ENCODE measurements at regions not wholly inside any gene's neighbourhood (a gene's known extent, or its start where the extent isn't known, plus 50 kb on each side); places are given as distances from the start of the nearest gene placed in this dataset.

GRCh38 chr21:28212061-28212460, 780.6 kb downstream of the LTN1 start:
- H3K9me3 Mint-ChIP-seq = no peaks in the 10 kb centered on the region
- no peaks in the 10 kb centered on the region for H3K27me3 Mint-ChIP-seq (ENCODE audit: low read depth)
- H3K27ac Mint-ChIP-seq = peak overlapping the region; percentile 12 to 90 (median 87)
- H3K4me3 Mint-ChIP-seq = no peak overlapping the region
- H3K4me1 Mint-ChIP-seq = peaks cover 39% of the 10 kb centered on the region
- H3K36me3 Mint-ChIP-seq (ENCODE audit: low read depth) = no peaks in the 10 kb centered on the region
- TF ChIP-seq CTCF (IDR thresholded peaks at IDR 0.05; ENCODE audit: unreplicated experiment in 3 of 3) = no peak

GRCh38 chr21:28207436-28208173, 785.1 kb downstream of the LTN1 start:
- H3K27ac Mint-ChIP-seq = peak overlapping the region; percentile 81 to 85 (median 85)
- peaks cover 24% of the 10 kb centered on the region for H3K4me1 Mint-ChIP-seq
- H3K36me3 Mint-ChIP-seq (ENCODE audit: low read depth) = no peaks in the 10 kb centered on the region
- peaks cover 7% of the 10 kb centered on the region for H3K9me3 Mint-ChIP-seq
- H3K27me3 Mint-ChIP-seq (ENCODE audit: low read depth) = no peaks in the 10 kb centered on the region
- TF ChIP-seq CTCF (IDR thresholded peaks at IDR 0.05; ENCODE audit: unreplicated experiment in 3 of 3) = no peak
- no peak overlapping the region for H3K4me3 Mint-ChIP-seq

GRCh38 chr21:28200726-28201125, 792.0 kb downstream of the LTN1 start:
- TF ChIP-seq CTCF (IDR thresholded peaks at IDR 0.05; ENCODE audit: unreplicated experiment in 3 of 3) = no peak
- Mint-ChIP-seq H3K9me3 (peaks cover 48% of the 10 kb centered on the region), H3K27me3 (ENCODE audit: low read depth) (no peaks in the 10 kb centered on the region), H3K4me1 (no peaks in the 10 kb centered on the region), H3K4me3 (no peak overlapping the region), H3K27ac (no peak overlapping the region), H3K36me3 (ENCODE audit: low read depth) (peaks cover 13% of the 10 kb centered on the region)

- no peak overlapping the region for H3K4me3 Mint-ChIP-seq
- H3K36me3 Mint-ChIP-seq (ENCODE audit: low read depth) = peaks cover 30% of the 10 kb centered on the region
- no peak for TF ChIP-seq CTCF (IDR thresholded peaks at IDR 0.05; ENCODE audit: unreplicated experiment in 3 of 3)
- H3K4me1 Mint-ChIP-seq = no peaks in the 10 kb centered on the region
- H3K27me3 Mint-ChIP-seq (ENCODE audit: low read depth) = no peaks in the 10 kb centered on the region
- H3K9me3 Mint-ChIP-seq = peaks cover 64% of the 10 kb centered on the region
- H3K27ac Mint-ChIP-seq = no peak overlapping the region
Measured at GRCh38 chr21:28196981-28197380, 795.7 kb downstream of the LTN1 start.

GRCh38 chr21:28193189-28193588, 799.5 kb downstream of the LTN1 start:
- peaks cover 26% of the 10 kb centered on the region for H3K36me3 Mint-ChIP-seq (ENCODE audit: low read depth)
- H3K9me3 Mint-ChIP-seq = peaks cover 52% of the 10 kb centered on the region
- no peak overlapping the region for H3K4me3 Mint-ChIP-seq
- H3K27me3 Mint-ChIP-seq (ENCODE audit: low read depth) = no peaks in the 10 kb centered on the region
- no peak overlapping the region for H3K27ac Mint-ChIP-seq
- no peak for TF ChIP-seq CTCF (IDR thresholded peaks at IDR 0.05; ENCODE audit: unreplicated experiment in 3 of 3)
- H3K4me1 Mint-ChIP-seq = no peaks in the 10 kb centered on the region

- Mint-ChIP-seq H3K27ac (peak overlapping the region in 2 of 3 experiments; percentile 63 to 76), H3K9me3 (peaks cover 16% of the 10 kb centered on the region), H3K4me1 (no peaks in the 10 kb centered on the region), H3K36me3 (ENCODE audit: low read depth) (peaks cover 3% of the 10 kb centered on the region), H3K27me3 (ENCODE audit: low read depth) (no peaks in the 10 kb centered on the region), H3K4me3 (no peak overlapping the region)
- TF ChIP-seq CTCF (IDR thresholded peaks at IDR 0.05; ENCODE audit: unreplicated experiment in 3 of 3) = no peak
Measured at GRCh38 chr21:28186604-28187003, 806.1 kb downstream of the LTN1 start.

Data from nephron (organoid).